SK-N-SH treated with all-trans-retinoic acid at 6 μM for 48 hours (cell line): ENCODE measurements at regions not wholly inside any gene's neighbourhood (a gene's known extent, or its start where the extent isn't known, plus 50 kb on each side); places are given as distances from the start of the nearest gene placed in this dataset.

ENCODE experiments used
- OSR1 ChIP-seq: fragments of 250-450 bp; sonication (Bioruptor Pico); IDR thresholded peaks from 2 replicates; pipeline ENCODE4 v1.8.0; 2022; ENCODE audit warnings: moderate library complexity, mild to moderate bottlenecking, inconsistent platforms
- POU6F1 ChIP-seq: fragments of 250-450 bp; sonication (Bioruptor Pico); IDR thresholded peaks from 2 replicates; pipeline ENCODE4 v1.8.0; 2021; ENCODE audit warnings: low read depth, mild to moderate bottlenecking, moderate library complexity, borderline replicate concordance
- ZNF8 ChIP-seq: fragments of 450-650 bp; formaldehyde crosslinking; IDR thresholded peaks from 2 replicates; pipeline ENCODE4 v1.5.0; 2020; ENCODE audit warnings: mild to moderate bottlenecking, moderate library complexity

DNA sequence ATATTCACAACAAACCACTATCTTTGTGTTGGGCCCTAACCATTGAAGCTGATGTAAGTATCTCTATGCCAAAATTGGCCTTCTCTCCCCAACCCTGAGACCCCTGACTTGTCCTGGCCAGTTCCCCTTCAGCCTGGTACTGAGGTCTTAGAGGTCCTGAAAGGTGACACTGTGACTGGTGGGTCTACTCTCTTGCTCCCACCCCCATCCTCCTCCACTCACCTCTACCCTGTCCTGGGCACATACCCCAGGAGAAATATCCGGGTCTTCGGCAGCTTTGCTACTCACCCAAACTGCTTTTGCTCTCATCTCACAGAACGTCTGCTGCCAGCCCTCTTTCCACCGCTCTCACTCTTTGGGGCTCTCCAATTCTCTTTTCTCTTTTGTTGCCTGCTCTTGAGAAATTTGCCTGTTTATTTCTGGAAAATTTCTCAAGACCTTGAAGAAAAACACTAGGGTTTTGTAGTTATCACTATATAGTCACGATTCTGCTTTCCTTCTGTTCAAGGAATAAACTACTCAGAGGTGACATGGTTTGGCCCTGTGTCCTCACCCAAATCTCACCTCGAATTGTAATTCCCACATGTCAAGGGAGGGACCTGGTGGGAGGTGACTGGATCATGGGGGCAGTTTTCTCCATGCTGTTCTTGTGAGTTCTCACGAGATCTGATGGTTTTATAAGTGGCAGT is 133.8 kb upstream of the PKDCC start:
- TF ChIP-seq OSR1 (CRISPR knock-in tag) (no peak), POU6F1 (no peak), ZNF8 (CRISPR knock-in tag) (no peak)
